ENCODE measurements at regions not wholly inside any gene's neighbourhood (a gene's known extent, or its start where the extent isn't known, plus 50 kb on each side); places are given as distances from the start of the nearest gene placed in this dataset.

- H3K4me3 ChIP-seq (ENCODE audit: low read length) = no peak overlapping the region
- no peaks in the 10 kb centered on the region for H3K9me3 ChIP-seq (ENCODE audit: control insufficient read depth, insufficient read depth, low read length)
- no peaks in the 10 kb centered on the region for H3K4me1 ChIP-seq (ENCODE audit: control insufficient read depth, low read length)
- H3K27me3 ChIP-seq (ENCODE audit: control insufficient read depth, low read length) = no peaks in the 10 kb centered on the region
- no peaks in the 10 kb centered on the region for H3K36me3 ChIP-seq (ENCODE audit: control insufficient read depth, low read length)
- H4K20me1 ChIP-seq (ENCODE audit: control insufficient read depth, insufficient read depth, low read depth, low read length) = no peaks in the 10 kb centered on the region
- no peaks in the 10 kb centered on the region; the same call in 1 of the 2 replicates for H3K9me2 ChIP-seq (replicated peaks; ENCODE audit: control insufficient read depth, low read length)
- no peaks in the 10 kb centered on the region for H3K79me2 ChIP-seq (ENCODE audit: control insufficient read depth, low read length)
- no peak overlapping the region for H3K27ac ChIP-seq (ENCODE audit: low read depth, low read length)
- no peaks in the 10 kb centered on the region for H3F3A ChIP-seq (ENCODE audit: control insufficient read depth, insufficient read depth)
- TF ChIP-seq, protein P1, sequence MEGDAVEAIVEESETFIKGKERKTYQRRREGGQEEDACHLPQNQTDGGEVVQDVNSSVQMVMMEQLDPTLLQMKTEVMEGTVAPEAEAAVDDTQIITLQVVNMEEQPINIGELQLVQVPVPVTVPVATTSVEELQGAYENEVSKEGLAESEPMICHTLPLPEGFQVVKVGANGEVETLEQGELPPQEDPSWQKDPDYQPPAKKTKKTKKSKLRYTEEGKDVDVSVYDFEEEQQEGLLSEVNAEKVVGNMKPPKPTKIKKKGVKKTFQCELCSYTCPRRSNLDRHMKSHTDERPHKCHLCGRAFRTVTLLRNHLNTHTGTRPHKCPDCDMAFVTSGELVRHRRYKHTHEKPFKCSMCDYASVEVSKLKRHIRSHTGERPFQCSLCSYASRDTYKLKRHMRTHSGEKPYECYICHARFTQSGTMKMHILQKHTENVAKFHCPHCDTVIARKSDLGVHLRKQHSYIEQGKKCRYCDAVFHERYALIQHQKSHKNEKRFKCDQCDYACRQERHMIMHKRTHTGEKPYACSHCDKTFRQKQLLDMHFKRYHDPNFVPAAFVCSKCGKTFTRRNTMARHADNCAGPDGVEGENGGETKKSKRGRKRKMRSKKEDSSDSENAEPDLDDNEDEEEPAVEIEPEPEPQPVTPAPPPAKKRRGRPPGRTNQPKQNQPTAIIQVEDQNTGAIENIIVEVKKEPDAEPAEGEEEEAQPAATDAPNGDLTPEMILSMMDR (IDR thresholded peaks at IDR 0.05; ENCODE audit: low read depth, low read length, poor library complexity, severe bottlenecking) = no peak
- no peak for TF ChIP-seq EZH2phosphoT487 (IDR thresholded peaks at IDR 0.05; ENCODE audit: borderline replicate concordance, low read length)
- no peak overlapping the region for H3K4me2 ChIP-seq (ENCODE audit: low read length)
These were observed 80.7 kb upstream of the NEDD9 start for GRCh38 chr6:11313207-11313606.

GRCh38 chr6:11311970-11312369 lies 79.5 kb upstream of the NEDD9 start:
- no peaks in the 10 kb centered on the region for H3K36me3 ChIP-seq (ENCODE audit: control insufficient read depth, low read length)
- H3K79me2 ChIP-seq (ENCODE audit: control insufficient read depth, low read length) = no peaks in the 10 kb centered on the region
- no peaks in the 10 kb centered on the region for H3F3A ChIP-seq (ENCODE audit: control insufficient read depth, insufficient read depth)
- H3K27ac ChIP-seq (ENCODE audit: low read depth, low read length) = no peak overlapping the region
- no peaks in the 10 kb centered on the region for H3K27me3 ChIP-seq (ENCODE audit: control insufficient read depth, low read length)
- no peaks in the 10 kb centered on the region for H4K20me1 ChIP-seq (ENCODE audit: control insufficient read depth, insufficient read depth, low read depth, low read length)
- no peak overlapping the region for H3K4me2 ChIP-seq (ENCODE audit: low read length)
- TF ChIP-seq, protein P1 (IDR thresholded peaks at IDR 0.05; ENCODE audit: low read depth, low read length, poor library complexity, severe bottlenecking) = no peak
- TF ChIP-seq EZH2phosphoT487 (IDR thresholded peaks at IDR 0.05; ENCODE audit: borderline replicate concordance, low read length) = no peak
- H3K4me1 ChIP-seq (ENCODE audit: control insufficient read depth, low read length) = no peaks in the 10 kb centered on the region
- H3K9me2 ChIP-seq (replicated peaks; ENCODE audit: control insufficient read depth, low read length) = no peaks in the 10 kb centered on the region; the same call in 1 of the 2 replicates
- no peaks in the 10 kb centered on the region for H3K9me3 ChIP-seq (ENCODE audit: control insufficient read depth, insufficient read depth, low read length)
- H3K4me3 ChIP-seq (ENCODE audit: low read length) = no peak overlapping the region

DNA sequence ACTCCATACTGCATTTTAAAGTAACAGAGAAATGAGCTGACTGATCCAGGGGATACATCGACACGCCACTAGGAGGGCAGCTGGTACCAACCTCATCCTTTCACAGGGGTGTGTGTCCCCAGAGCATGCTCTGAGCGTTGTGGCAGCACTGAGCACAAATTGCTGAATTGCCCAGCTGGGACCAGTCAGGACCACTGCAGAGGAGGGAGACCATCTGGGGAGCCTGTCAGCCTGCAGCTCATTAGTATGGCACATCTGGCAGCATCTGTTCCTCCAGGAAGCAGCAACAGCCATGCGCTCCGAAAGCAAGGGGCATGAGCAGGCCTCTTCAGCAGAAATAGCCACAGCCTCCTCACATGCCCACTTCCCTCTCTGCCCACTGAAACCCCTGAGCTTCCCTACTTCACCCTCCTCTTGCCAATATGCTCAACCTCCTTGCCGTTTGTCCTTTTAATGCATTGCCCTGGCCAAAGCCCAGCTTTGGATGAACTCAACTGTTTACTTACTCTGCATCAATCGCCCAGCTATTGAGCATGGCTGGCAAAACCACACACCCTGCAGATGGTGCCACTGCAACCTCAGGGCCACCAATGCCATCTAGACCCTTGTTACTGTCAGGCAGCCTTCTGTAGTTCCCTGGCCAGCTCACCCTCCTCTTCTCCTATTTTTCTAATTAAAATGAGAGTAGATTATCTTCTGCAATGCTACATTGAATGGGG lies 77.6 kb upstream of the NEDD9 start:
- Histone ChIP-seq H3K27ac (ENCODE audit: low read depth, low read length) (no peak overlapping the region), H3K4me3 (ENCODE audit: low read length) (no peak overlapping the region), H3F3A (ENCODE audit: control insufficient read depth, insufficient read depth) (no peaks in the 10 kb centered on the region), H4K20me1 (ENCODE audit: control insufficient read depth, insufficient read depth, low read depth, low read length) (no peaks in the 10 kb centered on the region), H3K9me3 (ENCODE audit: control insufficient read depth, insufficient read depth, low read length) (no peaks in the 10 kb centered on the region), H3K9me2 (replicated peaks; ENCODE audit: control insufficient read depth, low read length) (no peaks in the 10 kb centered on the region; the same call in 1 of the 2 replicates), H3K79me2 (ENCODE audit: control insufficient read depth, low read length) (no peaks in the 10 kb centered on the region), H3K4me2 (ENCODE audit: low read length) (no peak overlapping the region), H3K36me3 (ENCODE audit: control insufficient read depth, low read length) (peaks cover 3% of the 10 kb centered on the region; the same call in 1 of the 2 replicates), H3K27me3 (ENCODE audit: control insufficient read depth, low read length) (no peaks in the 10 kb centered on the region), H3K4me1 (ENCODE audit: control insufficient read depth, low read length) (no peaks in the 10 kb centered on the region)
- TF ChIP-seq EZH2phosphoT487 (IDR thresholded peaks at IDR 0.05; ENCODE audit: borderline replicate concordance, low read length) = no peak
- TF ChIP-seq, protein P1 (IDR thresholded peaks at IDR 0.05; ENCODE audit: low read depth, low read length, poor library complexity, severe bottlenecking) = no peak
